GM12892 (cell line): ENCODE measurements at regions not wholly inside any gene's neighbourhood (a gene's known extent, or its start where the extent isn't known, plus 50 kb on each side); places are given as distances from the start of the nearest gene placed in this dataset.

Experiments used
- POLR2A ChIP-seq: IDR thresholded peaks from 2 replicates; pipeline ENCODE4 v1.6.1; 2011; ENCODE audit warnings: low read depth, low read length, control low read depth
- POLR2AphosphoS5 ChIP-seq: IDR thresholded peaks from 2 replicates; pipeline ENCODE4 v1.6.1; 2011; ENCODE audit warnings: low read depth, low read length, control low read depth
- TAF1 ChIP-seq: IDR thresholded peaks from 2 replicates; pipeline ENCODE4 v1.6.1; 2011; ENCODE audit warnings: low read depth, mild to moderate bottlenecking, control low read depth, low read length, borderline replicate concordance

DNA sequence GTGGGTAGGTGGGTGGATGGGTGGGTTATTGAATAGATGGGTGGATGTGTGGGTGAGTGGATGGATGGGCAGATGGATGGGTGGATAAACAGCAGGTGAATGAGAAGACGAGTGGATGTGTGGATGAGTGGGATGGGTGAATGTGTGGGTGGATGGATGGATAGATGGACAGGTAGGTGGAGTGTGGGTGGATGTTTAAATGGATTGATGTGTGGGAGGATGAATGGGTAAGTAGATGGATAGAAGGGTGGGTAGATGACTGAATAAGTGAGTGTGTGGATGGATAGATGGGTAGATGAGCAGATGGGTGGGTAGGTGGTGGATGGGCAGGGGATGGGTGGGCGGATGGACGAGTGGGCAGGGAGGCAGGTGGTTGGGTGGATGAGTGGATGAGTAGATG lies 397.6 kb upstream of the IRX4 start:
- TF ChIP-seq POLR2A (no peak), TAF1 (no peak), POLR2AphosphoS5 (no peak)
